NCI-H460 (cell line): ENCODE measurements at regions not wholly inside any gene's neighbourhood (a gene's known extent, or its start where the extent isn't known, plus 50 kb on each side); places are given as distances from the start of the nearest gene placed in this dataset.
"Not testable (repeated sequence)": the region's sequence is repeated elsewhere in the genome, so short reads cannot be mapped to it uniquely, and the experiment has no call there.

Experiments
- DNase-seq: peaks from one replicate; pipeline ENCODE4 v3.0.0-alpha.2; 2016; ENCODE audit warnings: low read depth; ENCODE audit errors: extremely low read depth

GRCh38 chr5:167939686-167940085 is 351.8 kb upstream of the WWC1 start:
- DNase-seq = no peak

- DNase-seq = no peak
Observed at GRCh38 chr5:167940911-167941310, 350.5 kb upstream of the WWC1 start.

GRCh38 chr5:167941556-167941955 is 349.9 kb upstream of the WWC1 start:
- not testable (repeated sequence) for DNase-seq

DNA sequence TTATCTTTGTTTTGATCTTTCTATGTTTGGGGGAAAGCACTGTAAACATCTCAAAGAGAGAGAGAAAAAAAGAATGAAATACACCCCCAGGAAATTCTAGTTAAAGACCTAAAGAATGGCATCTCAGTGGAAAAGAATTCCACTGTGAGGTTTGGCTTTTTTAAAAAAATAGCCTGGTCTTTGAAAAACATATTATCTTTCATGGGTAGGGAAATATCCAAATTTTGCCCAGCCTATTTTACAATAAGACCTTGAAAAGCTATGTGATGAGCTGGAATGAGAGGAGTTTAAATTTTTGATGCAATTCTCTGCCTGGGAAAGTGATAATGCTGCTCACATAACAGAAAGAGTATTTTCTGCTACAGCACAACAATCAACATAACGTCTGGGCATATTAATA is 348.1 kb upstream of the WWC1 start:
- no peak for DNase-seq

GRCh38 chr5:167944121-167944852 is 347.2 kb upstream of the WWC1 start:
- no peak for DNase-seq

- peak; percentile 74 for DNase-seq
Observed at GRCh38 chr5:167945542-167946384, 345.7 kb upstream of the WWC1 start.

DNA sequence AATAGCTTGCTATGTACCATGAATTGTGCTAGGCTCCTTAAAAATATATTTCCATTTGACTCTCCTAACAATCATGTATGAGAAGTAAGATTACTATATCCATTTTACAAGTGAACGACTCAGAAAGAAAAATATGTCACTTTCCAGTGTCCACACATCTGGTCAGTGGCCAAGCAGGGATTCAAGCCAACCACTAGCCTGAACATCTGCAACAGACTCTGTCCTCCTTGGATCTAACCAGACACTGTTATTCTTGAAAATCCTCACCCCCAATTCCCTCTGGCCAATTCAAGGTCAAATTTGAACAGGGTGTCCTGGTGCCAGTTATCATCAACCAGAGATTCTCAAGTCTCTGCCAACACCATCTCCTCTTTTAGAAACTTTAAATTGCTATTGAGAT is 344.1 kb upstream of the WWC1 start:
- no peak for DNase-seq

DNA sequence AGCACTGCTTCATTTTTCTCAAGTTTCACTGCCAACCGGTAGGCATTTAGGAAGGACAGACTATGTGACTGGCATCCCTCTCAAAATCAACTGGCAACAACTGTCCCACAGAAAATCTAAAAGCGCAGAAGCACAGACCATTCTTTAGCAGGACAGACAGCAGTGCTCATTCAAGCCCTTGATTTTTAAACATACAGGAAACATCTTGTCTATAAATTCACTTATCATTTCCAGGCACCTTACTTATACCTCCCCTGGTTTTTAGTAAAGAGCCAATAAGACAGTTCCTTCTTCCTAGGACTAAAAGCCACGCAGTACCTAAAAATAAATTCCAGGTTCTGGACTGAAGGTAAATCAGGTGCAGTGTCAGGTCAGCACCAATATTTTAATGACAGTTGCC is 343.2 kb upstream of the WWC1 start:
- DNase-seq = no peak

GRCh38 chr5:167949435-167949834 is 342.0 kb upstream of the WWC1 start:
- no peak for DNase-seq

DNA sequence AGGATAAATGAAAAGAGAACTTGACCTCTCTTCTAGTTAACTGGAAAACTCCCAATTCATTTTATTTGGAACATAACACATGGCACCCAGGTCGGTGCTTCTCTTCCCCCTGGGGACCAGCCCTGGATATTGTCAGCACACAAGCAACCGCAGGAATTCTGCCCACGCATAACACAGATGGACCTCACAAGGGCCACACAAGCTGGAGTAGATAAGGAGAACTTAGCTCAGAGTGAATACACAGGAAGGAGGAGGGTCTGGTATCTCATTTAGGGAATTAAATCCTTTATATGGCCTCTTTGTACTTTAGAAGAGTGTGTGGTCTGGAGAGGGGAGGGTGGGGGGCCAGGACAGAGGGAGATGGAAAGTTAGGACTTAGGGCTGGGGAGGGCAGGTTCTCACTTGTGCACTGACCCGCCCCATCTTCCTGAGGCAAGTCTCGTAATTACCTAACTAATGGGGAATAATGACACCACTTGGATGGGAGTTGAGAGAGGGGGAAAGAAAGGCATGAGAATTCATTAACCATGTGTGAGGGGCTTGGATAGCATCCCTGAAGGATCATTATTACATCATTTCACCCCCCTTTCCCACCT is 341.2 kb upstream of the WWC1 start:
- DNase-seq = no peak

- DNase-seq = no peak
Observed at GRCh38 chr5:167951116-167951515, 340.3 kb upstream of the WWC1 start.

GRCh38 chr5:167952278-167952995 is 339.0 kb upstream of the WWC1 start:
- DNase-seq = no peak

- DNase-seq = no peak
Observed at GRCh38 chr5:167953151-167953798, 338.2 kb upstream of the WWC1 start.

GRCh38 chr5:167961731-167962130 is 329.7 kb upstream of the WWC1 start:
- DNase-seq = no peak

DNA sequence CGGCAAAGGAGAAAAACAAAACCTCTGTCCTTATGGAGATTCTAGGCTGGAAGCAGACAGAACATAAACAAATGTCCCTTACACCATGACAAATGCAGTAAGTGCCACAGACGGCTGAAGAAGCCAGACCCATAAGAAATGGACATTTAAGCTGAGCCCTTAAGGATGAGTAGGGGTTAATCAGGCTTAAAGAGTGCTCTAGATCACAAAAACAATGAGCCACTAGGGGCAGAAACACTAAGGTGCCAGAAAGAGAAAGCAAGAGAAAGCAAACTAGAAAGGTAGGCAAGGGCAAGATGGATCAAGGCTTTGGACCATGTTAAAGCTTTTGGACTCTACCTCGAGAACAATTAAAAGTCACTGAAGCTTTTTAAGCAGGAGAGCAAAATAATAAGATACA is 326.9 kb upstream of the WWC1 start:
- DNase-seq = no peak

- DNase-seq = no peak
Observed at GRCh38 chr5:167965710-167966109, 325.7 kb upstream of the WWC1 start.

- no peak for DNase-seq
Observed at GRCh38 chr5:167966979-167967378, 324.5 kb upstream of the WWC1 start.

DNA sequence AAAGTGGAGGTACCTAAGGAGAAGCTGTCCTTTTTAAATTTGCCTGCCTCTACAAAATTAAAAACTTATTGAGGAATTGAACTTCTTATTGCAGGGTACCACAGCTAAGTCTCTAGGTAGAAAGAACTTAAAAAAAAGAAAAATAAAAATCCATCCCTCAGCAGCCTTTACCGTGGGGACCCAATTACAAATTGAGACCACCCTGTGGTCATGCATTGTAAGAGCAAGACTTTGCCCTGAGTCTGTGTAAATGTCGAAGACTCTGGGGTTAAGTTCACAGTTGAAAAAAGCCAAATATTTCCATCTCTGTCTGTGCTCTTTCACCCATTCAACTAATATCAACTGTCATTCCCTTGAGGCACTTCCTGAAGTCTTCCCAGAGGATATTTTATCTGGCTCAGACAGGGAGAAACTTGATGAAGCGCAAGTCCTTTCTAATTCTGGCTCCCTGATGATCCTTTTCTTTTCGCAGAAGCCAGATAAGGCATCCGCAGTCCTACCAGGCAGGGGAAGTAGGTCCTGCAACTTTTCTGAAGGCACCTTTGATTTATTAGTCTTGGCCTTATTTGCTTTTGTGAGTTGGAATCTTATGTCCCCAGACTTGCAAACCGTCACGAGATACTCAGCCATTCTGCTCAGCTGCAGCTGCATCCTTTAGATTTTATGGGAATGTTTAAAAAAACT is 323.8 kb upstream of the WWC1 start:
- DNase-seq = no peak

DNA sequence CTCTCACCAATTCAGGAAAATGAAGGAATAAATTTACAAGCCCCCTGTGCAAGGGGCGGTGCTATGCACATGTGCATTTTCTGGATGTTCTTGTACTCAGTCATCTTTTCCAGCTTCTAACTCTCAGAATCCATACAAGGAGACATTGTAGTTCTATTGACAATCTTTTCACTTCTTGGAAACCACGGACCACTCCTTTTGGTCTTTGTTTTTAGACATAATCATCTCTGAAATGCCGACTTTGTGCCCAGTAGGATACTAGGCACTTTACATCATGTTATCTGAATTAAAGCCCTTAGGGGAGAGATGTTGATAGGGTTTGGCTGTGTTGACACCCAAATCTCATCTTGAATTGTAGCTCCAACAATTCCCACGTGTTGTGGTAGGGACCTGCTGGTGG is 322.6 kb upstream of the WWC1 start:
- no peak for DNase-seq

DNA sequence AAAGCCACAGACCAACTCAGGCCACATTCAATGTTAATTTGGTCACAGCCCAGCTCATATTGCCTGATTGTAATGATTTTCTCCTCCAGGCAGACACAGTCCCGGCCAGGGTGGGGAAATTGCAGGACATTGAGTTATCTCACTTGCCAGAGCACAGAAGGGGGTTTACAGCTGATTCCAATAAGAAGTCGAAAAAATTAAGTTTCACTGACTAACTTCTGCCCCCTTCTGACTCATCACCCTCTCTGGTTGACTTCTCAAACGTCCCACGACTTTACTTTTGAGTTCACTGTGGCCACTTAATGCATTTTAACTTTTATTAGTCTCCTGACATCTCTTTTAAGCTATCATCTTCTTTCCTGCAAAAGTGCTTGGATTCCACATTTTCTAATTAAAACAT is 321.4 kb upstream of the WWC1 start:
- DNase-seq = no peak
